Panc1 (cell line): ENCODE measurements at regions not wholly inside any gene's neighbourhood (a gene's known extent, or its start where the extent isn't known, plus 50 kb on each side); places are given as distances from the start of the nearest gene placed in this dataset.

ENCODE experiments used
- ATAC-seq: fragments of 200-7000 bp; cut with Tn5 transposase; 2 replicates; pipeline ENCODE4 v1.9.1; 2020; ENCODE audit warnings: mild to moderate bottlenecking, moderate library complexity
- BruUV-seq: library from RNA; stranded (reverse); fragments of 400-500 nt; replicated peaks from 2 replicates; lab custom pipeline; 2021; lab: Mats Ljungman, UMichigan
- CTCF ChIA-PET: fragments of 300-600 bp; sonication (Branson Sonifier 250); formaldehyde crosslinking; loops from one replicate; lab custom pipeline; 2022; ENCODE audit warnings: antibody characterized with exemption; lab: Charles Lee
- POLR2A ChIA-PET: fragments of 300-600 bp; sonication (Branson Sonifier 250); formaldehyde crosslinking; loops from one replicate; lab custom pipeline; 2022; ENCODE audit warnings: antibody characterized with exemption; lab: Charles Lee
- DNase-seq: peaks from one replicate; pipeline ENCODE4 v3.0.0-alpha.2; 2010; ENCODE audit warnings: low read depth, low spot score
- H3K27ac ChIP-seq: 2 replicates; pipeline ENCODE4 v1.5.1; 2011; ENCODE audit warnings: mild to moderate bottlenecking, low read length, inconsistent platforms
- H3K27me3 ChIP-seq: fragments of 200-500 bp; sonication (Bioruptor generic); 2 replicates; pipeline ENCODE4 v1.6.0; 2014; ENCODE audit warnings: low read length, inconsistent platforms; ENCODE audit not compliant: control insufficient read depth, insufficient read depth
- H3K36me3 ChIP-seq: fragments of 200-500 bp; sonication (Bioruptor generic); 2 replicates; pipeline ENCODE4 v1.5.1; 2014; ENCODE audit warnings: inconsistent platforms, mild to moderate bottlenecking, low read length, moderate library complexity; ENCODE audit not compliant: control insufficient read depth, insufficient read depth
- H3K4me1 ChIP-seq: 2 replicates; pipeline ENCODE4 v1.5.1; 2011; ENCODE audit warnings: inconsistent platforms, mild to moderate bottlenecking, low read length, moderate library complexity; ENCODE audit not compliant: control insufficient read depth, insufficient read depth
- H3K4me3 ChIP-seq, 2 experiments: 2 replicates each; pipeline ENCODE4 v1.5.1; 2011 to 2012; ENCODE audit warnings: low read depth in 2 of 2, low read length in 2 of 2, mild to moderate bottlenecking in 2 of 2, inconsistent platforms in 1 of 2, moderate library complexity in 1 of 2
- H3K9me3 ChIP-seq: fragments of 200-500 bp; sonication (Bioruptor generic); 2 replicates; pipeline ENCODE4 v1.5.1; 2014; ENCODE audit warnings: low read depth, mild to moderate bottlenecking, inconsistent platforms, low read length, moderate library complexity; ENCODE audit not compliant: control insufficient read depth, insufficient read depth
- POLR2AphosphoS5 ChIP-seq: IDR thresholded peaks from 2 replicates; pipeline ENCODE4 v1.6.1; 2012; ENCODE audit warnings: mild to moderate bottlenecking, low read depth, low read length, moderate library complexity
- SIN3A ChIP-seq: IDR thresholded peaks from 2 replicates; pipeline ENCODE4 v1.6.1; 2012; ENCODE audit warnings: low read depth, mild to moderate bottlenecking, low read length, moderate library complexity, borderline replicate concordance; ENCODE audit not compliant: insufficient read depth
- TCF7L2 ChIP-seq: IDR thresholded peaks from 2 replicates; pipeline ENCODE4 v1.6.1; 2011; ENCODE audit warnings: mild to moderate bottlenecking, low read depth, low read length, inconsistent platforms
- in situ Hi-C: cut with HindIII; loops from 2 replicates; pipeline ENCODE4 v1.10.0; 2016; ENCODE audit warnings: low sequenced_read_pairs, low pct_unique_long_range_greater_than_20kb
- intact Hi-C: fragments of 100-400 bp; cut with micrococcal nuclease; formaldehyde crosslinking; loops from one replicate; pipeline ENCODE4 v1.10.0; 2022; ENCODE audit not compliant: unreplicated experiment
- TF ChIP-seq, protein P1 (sequence below): fragments of 450-650 bp; IDR thresholded peaks from 2 replicates; pipeline ENCODE4 v1.5.1; 2017; ENCODE audit warnings: mild to moderate bottlenecking
- TF ChIP-seq, protein P2 (sequence below), 2 experiments: IDR thresholded peaks; 2 replicates each; pipeline ENCODE4 v1.6.1; 2011 to 2012; ENCODE audit warnings: low read depth in 2 of 2, control low read depth in 1 of 2, low read length in 1 of 2, mild to moderate bottlenecking in 1 of 2, moderate library complexity in 1 of 2; ENCODE audit not compliant: insufficient read depth in 1 of 2

DNA sequence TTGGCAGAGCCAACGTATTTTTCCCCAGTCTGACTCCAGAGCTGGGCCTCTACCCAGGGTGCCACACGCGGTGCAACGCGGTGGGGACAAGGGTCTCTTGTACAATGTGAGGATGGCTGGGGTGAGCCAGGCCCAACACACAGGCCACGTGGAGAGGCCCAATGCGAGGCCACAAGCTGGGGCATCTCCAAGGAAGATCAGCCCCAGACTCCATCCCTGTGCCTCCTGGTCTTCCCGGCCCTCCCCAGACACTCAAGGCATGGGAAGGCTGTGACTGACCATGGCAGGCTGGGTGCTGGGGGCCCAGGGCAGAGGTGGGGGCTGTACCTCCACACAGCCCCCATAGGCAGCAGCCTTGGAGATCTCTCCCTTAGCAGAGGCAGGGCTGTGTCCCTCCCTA is 135.3 kb upstream of the FAM20C start:
- in situ Hi-C loops, result no loop called here
- H3K4me1 ChIP-seq, result no peaks in the 10 kb centered on the region
- CTCF ChIA-PET, result no interaction called here
- no peak for TF ChIP-seq POLR2AphosphoS5
- TF ChIP-seq SIN3A, result no peak
- no peak for TF ChIP-seq TCF7L2
- TF ChIP-seq, protein P1, sequence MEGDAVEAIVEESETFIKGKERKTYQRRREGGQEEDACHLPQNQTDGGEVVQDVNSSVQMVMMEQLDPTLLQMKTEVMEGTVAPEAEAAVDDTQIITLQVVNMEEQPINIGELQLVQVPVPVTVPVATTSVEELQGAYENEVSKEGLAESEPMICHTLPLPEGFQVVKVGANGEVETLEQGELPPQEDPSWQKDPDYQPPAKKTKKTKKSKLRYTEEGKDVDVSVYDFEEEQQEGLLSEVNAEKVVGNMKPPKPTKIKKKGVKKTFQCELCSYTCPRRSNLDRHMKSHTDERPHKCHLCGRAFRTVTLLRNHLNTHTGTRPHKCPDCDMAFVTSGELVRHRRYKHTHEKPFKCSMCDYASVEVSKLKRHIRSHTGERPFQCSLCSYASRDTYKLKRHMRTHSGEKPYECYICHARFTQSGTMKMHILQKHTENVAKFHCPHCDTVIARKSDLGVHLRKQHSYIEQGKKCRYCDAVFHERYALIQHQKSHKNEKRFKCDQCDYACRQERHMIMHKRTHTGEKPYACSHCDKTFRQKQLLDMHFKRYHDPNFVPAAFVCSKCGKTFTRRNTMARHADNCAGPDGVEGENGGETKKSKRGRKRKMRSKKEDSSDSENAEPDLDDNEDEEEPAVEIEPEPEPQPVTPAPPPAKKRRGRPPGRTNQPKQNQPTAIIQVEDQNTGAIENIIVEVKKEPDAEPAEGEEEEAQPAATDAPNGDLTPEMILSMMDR, result no peak
- TF ChIP-seq, protein P2, sequence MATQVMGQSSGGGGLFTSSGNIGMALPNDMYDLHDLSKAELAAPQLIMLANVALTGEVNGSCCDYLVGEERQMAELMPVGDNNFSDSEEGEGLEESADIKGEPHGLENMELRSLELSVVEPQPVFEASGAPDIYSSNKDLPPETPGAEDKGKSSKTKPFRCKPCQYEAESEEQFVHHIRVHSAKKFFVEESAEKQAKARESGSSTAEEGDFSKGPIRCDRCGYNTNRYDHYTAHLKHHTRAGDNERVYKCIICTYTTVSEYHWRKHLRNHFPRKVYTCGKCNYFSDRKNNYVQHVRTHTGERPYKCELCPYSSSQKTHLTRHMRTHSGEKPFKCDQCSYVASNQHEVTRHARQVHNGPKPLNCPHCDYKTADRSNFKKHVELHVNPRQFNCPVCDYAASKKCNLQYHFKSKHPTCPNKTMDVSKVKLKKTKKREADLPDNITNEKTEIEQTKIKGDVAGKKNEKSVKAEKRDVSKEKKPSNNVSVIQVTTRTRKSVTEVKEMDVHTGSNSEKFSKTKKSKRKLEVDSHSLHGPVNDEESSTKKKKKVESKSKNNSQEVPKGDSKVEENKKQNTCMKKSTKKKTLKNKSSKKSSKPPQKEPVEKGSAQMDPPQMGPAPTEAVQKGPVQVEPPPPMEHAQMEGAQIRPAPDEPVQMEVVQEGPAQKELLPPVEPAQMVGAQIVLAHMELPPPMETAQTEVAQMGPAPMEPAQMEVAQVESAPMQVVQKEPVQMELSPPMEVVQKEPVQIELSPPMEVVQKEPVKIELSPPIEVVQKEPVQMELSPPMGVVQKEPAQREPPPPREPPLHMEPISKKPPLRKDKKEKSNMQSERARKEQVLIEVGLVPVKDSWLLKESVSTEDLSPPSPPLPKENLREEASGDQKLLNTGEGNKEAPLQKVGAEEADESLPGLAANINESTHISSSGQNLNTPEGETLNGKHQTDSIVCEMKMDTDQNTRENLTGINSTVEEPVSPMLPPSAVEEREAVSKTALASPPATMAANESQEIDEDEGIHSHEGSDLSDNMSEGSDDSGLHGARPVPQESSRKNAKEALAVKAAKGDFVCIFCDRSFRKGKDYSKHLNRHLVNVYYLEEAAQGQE (IDR thresholded peaks at IDR 0.05; ENCODE audit: insufficient read depth in 1 of 2, low read depth in 2 of 2, low read length in 1 of 2), result no peak
- no peak overlapping the region for H3K27ac ChIP-seq
- no TSS peak for BruUV-seq
- no peak overlapping the region for H3K4me3 ChIP-seq
- POLR2A ChIA-PET, result no interaction called here
- no peaks in the 10 kb centered on the region for H3K9me3 ChIP-seq
- peaks cover 7% of the 10 kb centered on the region; the same call in 1 of the 2 replicates for H3K27me3 ChIP-seq
- DNase-seq (no peak), ATAC-seq (no peak)
- intact Hi-C loops, result no loop called here
- no peaks in the 10 kb centered on the region for H3K36me3 ChIP-seq

DNA sequence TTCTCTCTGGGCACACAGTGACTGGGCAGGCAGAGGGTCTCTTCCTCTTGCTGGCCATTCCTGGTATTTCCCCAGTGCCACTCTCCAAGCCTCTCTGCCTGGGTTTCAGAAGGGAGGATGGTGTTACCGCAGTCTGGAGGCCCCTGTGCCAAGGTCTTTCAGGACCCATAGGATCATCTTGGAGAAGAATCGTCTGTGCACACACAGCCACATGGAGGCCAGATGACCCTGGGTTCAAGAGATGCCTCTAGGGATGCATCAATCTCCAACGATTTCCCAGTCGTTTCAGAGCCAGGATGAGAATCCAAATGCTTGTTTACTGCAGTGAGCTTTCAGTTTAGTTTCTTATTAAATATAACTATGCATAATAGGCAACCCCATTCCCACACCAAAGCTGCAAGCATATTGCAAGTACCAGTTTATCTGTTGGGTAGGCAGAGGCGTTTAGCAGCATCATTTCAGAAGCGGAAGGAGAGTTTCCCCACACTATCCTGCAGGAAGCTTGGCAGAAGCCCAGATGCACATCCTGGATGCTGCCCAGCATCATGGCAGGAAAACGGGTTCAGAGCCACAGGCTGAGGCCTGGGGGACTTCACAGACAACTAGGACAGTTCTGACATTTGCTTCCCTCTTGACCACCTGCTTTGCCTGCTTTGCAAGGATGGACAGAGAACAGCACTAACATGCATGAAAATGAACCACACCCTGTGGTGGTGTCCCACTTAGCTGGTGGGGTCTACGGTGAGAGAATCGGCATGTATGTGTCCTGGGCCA is 134.7 kb upstream of the FAM20C start:
- no TSS peak for BruUV-seq
- intact Hi-C loops, result no loop called here
- DNase-seq (no peak), ATAC-seq (no peak)
- ChIA-PET POLR2A (no interaction called here), CTCF (no interaction called here)
- Histone ChIP-seq H3K9me3 (no peaks in the 10 kb centered on the region), H3K27me3 (peaks cover 5% of the 10 kb centered on the region; the same call in 1 of the 2 replicates), H3K4me3 (no peak overlapping the region), H3K27ac (no peak overlapping the region), H3K36me3 (no peaks in the 10 kb centered on the region), H3K4me1 (no peaks in the 10 kb centered on the region)
- in situ Hi-C loops, result no loop called here
- TF ChIP-seq, protein P2 (IDR thresholded peaks at IDR 0.05; ENCODE audit: insufficient read depth in 1 of 2, low read depth in 2 of 2, low read length in 1 of 2), result no peak
- TF ChIP-seq POLR2AphosphoS5 (no peak), SIN3A (no peak)
- TF ChIP-seq, protein P1, result no peak
